IPS DF 4.7 (cell line): ENCODE measurements at regions not wholly inside any gene's neighbourhood (a gene's known extent, or its start where the extent isn't known, plus 50 kb on each side); places are given as distances from the start of the nearest gene placed in this dataset.

Experiments
- DNase-seq: peaks from one replicate; pipeline ENCODE4 v3.0.0-alpha.2; 2013; ENCODE audit warnings: low spot score; ENCODE audit errors: extremely low read depth

DNA sequence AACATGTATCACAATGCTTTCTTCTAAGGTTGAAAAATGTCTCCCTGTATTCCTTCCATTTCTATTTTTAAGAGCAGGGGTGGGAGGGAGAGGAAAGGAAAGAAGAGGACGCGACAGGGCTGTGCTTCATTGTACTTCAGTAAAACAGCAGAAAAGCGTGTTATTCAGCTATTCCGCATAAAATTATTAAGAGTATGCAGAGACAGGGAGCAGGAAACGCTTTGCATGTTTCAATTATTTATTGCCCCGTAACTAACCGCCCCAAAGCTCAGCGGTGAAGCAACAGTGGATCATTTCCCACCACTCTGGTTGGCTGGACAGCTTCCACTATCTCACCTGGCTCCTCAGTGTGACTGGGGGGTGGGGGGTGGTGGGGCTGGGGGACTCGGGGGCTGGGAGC lies 188.9 kb downstream of the TTLL2 start:
- no peak for DNase-seq

DNA sequence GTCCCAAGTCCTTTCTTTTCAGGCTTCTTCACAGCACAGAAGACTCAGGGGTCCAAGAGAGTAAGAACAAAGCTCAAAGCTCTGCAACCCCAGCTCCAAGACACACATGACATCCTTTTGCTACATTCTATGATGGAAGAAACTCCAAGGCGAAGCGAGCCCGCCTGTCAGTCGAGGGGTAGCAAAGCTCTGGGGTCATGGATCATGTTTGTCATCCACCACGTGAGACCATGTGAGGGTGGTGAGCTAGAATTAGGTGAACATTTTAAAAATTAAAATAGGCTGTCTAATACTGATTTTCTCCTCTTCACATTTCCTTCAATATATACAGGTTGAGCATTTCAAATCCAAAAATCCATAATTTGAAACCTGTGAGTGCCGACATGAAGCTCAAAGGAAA lies 189.6 kb downstream of the TTLL2 start:
- no peak for DNase-seq

DNA sequence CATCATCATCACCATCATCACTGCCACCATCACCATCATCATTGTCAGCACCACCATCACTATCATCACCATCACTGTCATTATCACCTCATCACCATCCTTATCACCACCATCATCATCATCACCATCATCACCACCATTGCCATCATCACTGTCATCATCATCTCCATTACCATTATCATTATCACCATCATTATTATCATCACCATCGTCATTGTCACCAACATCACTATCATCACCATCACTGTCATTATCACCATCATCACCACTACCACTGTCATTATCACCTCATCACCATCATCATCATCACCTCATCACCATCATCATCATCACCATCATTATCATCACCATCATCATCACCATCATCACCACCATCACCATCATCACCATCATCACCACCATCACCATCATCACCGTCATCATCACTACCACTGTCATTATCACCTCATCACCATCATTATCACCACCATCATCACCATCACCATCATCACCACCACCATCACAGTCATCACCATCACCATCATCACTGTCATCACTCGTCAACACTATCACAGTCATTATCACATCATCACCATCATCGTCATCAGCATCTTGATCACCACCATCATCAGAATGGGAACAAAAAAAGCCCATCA lies 191.1 kb downstream of the TTLL2 start:
- DNase-seq: no peak

DNA sequence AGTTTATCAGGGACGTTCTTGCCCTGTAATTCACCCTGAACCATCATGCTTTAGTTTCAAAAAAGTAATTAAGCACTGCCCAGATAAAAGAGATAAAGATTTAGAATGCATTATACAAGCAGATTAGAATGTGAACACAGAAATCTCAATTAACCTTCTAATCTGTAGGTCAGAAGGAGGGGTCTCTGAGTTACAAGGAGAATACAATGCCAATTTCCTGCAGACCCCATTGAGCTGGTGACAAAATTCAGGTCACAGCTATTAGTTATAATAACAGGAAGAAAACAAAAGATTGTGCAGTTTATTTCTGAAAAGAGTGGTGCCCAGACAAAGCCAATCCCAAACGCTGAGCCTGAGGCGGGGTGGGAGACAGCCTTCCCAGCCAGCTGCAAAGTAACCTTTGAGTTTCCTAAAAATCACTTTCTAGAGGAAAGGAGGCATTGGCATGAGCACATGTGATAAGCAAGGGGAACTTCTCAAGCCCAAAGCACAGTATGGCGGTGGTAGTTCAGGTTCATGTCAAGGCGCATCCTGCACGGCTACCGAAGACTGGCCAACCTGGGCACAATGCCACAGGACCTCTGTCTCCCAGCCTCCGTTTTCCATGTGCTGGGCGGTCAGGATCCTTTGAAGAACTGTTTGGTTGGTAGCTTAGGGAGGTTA lies 192.5 kb downstream of the TTLL2 start:
- no peak for DNase-seq

DNA sequence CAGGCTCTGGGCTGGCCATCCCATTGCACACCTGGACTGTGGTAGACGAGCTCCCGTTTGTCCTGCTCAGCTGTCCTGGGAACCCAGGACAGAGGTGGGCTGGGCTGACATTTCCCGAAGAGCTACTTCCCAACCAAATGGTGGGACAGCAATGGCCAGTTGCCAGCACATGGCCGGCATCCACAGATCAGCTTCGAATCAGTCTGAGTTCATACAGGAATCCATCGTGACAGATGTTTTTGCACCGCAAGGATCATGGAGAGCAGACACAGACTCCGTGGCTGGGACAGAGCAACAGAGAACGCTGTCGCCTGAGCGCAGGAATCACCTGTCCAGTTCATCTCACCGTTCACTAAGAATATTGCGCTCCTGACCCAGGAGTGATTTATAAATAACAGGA lies 198.5 kb downstream of the TTLL2 start:
- DNase-seq: no peak

DNA sequence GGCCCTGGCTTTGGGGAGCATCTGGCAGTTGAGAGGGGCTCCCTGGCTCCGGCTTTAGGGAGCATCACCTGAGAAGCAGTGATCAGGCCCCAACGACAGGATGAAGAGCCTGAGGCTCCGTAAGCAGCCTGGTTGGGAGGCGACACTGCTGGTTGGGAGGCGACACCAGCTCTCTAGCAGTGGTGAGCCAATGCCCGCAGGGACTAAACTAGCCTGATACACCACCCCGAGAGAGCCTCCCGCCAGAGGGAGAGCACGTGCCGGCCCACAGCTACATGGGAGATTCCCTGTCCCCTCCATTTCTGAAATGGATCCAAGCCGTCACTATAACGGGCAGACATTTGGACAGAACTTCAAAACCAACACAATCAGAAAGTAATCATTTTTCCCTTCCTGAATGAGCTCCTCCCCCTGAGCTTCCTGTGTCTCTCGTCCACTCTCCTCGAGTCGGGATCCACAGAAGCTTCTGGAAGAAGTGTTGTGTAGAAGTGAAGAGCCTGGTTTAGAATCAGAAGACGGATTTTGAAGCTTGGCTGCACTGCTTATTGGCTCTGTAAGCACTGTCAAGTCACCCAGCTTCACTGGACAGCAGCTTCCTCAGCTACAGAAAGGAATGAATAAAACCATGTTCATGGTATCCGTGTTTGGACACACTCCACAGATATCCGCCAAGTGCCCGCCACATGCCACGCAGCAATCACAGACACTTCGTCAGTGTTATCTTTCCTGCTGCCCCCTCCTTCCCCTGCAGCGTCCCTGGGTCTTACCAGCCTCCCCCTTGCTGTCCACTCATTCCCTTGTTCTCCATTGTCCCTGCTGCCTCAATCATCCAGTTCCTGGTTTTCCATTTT lies 199.6 kb downstream of the TTLL2 start:
- DNase-seq: no peak

DNA sequence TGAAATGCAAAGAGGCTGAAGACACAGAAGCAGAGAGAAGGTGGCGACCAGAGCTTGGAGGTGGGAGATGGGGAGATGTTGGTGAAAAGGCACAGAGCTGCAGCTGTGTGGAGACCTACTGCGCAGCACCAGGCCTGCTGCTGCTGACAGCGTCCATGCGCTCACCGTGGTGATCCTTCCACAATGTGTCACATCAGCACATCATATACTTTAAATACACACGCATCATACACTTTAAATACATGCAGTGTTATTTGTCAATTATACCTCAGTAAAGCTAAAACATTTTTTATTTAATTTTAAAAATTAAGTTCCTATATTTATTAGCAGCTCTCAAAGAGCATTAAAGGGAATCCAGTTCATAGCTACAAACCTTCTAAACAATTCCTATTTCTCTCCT lies 200.9 kb downstream of the TTLL2 start:
- no peak for DNase-seq

DNA sequence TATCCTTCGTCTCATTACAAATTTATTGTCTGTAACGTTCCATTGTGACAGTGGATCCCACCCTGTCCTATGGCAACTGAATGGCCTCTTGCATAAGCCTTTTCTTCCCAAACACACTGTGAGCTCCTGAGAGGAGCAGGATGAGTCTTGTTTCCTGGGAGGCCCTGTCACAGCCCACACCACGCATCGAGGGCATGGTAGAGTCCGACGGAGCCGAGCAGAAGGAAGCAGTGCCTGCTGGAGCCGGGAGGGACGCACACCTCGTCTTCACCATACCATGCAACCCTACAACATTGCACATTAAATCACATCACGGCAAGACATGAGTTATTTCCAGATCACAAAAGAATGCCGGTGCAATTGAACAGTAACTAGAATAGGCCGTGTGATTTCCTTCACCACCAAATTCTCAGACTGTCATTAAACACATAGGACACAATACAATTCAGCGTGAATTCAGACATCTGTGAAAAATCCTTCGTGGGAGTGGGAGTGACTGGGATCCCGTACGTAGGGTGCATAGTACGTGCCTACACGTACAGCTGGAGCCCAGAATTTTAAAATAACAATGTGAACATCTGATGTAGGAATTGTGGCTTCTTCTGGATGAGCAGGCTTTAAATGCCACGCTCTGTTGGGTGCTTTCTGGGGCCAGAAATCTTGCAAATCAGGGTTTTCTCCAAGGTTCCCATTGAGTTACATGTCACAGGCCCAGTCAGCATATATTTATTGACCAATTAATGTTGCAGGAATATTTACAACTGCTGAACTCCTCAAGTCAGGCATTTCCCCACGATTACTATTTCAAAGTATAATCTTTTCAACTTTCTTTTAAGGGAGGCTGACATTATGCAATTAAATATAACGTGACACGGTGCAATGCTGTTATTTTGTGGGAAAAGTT lies 201.8 kb downstream of the TTLL2 start:
- no peak for DNase-seq

DNA sequence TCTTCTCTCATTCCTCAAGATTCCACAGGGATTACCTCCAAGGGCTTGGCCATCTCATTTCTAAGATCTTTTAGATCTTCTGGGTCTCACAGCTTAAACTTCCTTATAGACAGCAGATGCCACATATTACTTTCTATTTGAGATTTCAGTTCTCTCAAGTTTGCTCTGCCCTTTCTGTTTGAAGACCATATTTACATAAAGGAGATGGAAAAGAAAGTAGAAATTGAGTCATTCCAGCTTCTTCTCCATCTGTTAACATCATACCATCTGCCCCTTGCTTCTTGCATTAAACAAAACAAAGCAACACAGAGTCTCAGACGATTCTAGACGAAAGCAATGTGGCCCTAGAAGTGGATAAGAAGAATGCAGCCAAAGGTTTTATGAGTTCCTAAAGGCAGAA lies 203.4 kb downstream of the TTLL2 start:
- DNase-seq: no peak

DNA sequence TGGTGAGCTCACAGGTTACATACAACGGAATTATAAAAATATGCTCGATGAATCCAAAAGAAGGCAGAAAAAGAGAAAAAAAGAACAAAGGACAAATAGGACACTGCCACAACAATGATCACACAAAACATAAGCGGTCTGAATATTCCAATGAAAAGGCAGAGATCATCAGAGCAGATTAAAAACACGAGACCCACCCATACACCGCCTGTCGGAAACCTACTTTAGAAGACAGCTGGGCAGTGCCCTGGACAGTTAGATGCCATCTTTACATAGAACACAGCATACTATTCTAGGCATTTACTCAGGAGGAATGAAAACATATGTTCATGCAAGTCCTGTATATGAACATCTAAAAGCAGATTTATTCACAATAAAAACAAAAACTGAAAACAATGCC lies 204.1 kb downstream of the TTLL2 start:
- DNase-seq: no peak

DNA sequence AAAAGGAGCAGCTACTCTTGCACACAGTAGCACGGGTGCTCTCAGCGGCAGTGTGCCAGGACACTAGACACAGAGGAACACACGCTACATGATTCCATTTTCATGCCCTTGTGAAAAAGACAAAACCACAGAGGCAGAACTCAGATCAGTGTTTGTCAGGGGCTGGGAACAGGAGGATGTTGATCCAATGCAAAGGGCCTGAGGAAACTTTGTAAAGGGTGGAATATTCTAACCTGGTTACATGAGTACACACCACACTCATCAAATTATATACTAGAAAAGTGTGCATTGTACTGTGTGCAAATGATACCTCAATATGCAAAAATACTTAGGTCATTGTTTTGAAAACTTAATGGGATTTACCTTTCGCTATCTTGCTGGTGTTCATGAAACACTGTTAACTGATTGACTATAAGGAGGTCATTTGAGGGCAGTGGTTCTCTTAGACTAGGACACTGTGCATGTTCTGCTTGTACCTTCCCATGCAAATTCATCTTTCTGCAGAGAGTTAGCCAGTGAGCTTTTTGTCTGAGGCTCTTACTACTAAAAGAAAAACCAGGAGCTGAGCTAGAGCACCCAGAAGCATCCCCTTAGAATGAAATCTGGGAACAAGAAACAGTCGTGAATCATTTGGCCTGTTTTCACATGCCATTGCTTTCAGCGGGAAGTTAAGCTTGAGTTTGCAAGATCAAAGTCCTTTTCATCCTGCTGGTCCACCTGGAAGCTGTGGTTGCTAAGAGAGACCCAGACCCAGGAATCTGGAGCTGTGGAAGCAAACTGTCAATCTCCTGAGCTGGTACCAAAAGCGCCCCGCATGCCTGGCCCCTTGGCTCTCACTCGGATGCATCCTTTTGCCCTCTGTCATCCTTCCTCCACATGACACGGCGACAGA lies 204.8 kb downstream of the TTLL2 start:
- DNase-seq: no peak

DNA sequence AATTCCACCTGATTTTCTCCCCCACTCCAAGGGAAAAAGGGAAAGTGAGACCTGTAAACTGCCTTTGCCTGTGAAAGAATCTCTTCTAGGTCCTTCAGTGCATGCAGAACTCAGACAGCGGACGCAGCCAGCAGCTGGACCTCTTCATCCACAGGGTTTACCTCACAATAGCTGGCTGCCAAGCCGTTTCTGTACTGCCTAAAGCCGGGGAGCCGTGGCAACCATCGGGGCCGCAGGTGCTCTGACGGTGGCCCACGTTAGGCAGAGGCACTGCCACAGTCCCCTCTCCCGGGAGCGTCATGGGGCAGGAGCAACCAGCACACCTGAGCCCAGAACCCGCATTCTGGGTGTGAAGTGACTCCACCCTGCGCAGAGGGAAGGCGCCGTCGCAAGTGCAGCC lies 206.1 kb downstream of the TTLL2 start:
- DNase-seq: no peak

DNA sequence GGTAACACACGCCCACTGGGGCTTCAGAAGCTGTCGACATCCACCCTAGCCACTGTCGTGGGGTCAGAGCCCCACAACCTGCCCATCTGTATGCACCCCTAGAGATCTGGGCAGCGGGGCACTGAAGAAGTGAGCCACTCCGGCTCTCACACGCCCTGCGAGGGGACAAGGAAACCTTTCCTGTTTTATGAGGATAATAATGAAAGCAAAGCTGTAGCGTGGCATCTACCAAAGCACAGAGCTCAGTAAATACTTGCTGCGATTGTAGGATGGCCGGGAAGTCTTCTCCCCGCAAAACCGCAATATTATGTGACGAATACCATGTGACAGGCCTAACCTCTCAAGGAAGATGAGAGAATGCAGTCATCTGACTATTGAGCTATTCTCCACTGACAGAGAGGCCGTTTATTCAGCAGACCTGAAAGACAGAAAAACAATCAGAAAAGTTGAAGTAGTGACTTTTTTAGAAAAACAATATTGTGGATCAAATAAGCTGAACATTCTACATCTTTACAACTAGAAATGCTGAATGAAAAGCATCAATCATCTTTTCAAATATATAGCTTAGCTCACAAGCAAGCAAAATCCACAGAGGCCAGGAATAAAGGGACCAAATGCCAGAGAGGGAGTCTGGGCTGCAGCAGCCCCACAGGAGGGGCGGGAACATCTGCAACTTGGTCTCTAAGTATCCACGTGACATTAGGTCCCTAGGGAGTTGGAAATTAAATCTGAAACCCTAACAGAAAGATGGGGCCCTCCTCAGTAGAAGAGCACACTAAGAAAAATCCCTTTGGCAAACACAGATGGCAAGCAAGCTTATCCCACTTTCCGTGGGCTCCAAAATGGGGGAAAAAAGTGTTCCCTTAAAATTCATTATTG lies 207.8 kb downstream of the TTLL2 start:
- DNase-seq: no peak

DNA sequence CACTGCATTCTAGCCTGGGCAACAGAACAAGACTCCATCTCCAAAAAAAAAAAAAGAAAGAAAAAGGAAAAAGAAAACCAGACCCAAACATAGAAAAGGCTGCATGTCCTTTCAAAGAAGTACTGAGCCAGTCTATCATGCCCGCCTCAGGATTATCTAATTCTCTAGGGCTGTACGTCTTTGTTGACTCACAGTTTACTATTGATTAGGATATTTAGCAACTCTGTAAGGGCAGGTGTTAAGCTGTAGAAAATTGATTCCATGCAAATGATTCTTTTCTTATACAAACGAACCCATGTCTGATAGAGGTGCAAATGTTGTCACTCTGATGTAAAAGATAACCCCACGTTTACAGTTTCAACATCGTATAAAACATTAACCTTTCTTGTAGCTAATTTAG lies 209.0 kb downstream of the TTLL2 start:
- no peak for DNase-seq

DNA sequence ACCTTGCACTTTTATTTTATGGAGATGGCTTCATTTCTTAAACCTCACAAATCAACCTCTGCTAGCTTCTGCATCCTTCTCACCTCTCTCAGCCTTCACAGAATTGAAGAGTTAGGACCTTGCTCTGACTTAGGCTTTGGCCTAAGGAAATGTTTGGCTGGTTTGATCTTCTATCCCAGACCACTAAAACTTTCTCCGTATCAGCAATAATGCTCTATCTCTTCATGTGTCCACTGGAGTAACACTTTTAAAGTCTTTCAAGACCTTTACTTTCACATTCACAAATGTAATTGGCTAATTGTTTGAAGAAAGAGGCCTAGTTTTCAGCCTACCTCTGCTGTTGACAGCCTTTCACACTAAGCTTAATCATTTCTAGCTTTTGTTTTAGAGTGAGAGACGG lies 212.9 kb downstream of the TTLL2 start:
- no peak for DNase-seq

DNA sequence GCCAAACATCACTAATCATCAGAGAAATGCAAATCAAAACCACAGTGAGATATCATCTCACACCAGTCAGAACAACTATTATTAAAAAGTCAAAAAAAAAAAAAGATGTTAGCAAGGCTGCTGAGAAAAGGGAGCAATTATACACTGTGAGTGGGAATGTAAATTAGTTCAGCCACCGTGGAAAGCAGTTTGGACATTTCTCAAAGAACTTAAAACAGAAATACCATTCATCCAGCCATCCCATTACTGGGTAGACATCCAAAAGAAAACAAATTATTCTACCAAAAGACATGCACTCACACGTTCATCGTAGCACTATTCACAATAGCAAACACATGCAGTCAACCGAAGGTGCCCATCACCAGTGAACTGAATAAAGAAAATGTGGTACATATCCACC lies 213.9 kb downstream of the TTLL2 start:
- DNase-seq: no peak

DNA sequence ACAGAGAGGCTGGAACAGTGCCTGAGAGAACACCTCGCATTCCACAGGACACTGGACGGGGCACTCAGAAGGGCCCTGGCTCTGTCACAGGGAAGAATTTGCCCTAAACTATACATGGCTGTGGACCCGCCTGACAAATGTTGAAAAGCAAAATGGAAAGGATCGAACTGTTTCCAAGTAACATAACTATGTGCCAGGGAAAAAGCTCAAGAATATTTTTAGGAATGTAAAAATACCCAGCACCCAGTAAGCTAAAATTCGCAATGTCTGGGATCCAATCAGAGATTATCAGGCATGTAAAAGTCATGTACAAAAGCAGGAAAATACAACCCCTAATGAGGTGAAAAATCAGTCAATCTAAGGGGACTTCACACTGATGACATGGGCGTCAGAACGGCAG lies 215.9 kb downstream of the TTLL2 start:
- no peak for DNase-seq

DNA sequence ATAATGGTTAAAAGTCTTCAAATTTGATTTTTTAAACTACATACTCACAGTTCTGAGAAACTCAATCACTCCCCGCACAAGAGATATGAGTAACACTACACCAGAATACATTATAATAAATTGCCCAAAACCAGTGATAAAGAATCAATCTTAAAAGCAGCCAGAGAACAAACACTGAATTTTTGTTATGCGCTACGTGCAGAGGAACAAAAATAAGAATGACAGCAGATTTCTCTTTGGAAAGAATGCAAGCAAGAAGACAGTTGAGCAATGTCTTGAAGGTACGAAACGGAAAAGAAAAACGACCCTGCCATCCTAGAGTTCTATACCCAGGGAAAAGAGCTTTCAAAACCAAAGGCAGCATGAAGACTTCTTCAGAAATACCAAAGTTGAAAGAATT lies 216.7 kb downstream of the TTLL2 start:
- DNase-seq: no peak

DNA sequence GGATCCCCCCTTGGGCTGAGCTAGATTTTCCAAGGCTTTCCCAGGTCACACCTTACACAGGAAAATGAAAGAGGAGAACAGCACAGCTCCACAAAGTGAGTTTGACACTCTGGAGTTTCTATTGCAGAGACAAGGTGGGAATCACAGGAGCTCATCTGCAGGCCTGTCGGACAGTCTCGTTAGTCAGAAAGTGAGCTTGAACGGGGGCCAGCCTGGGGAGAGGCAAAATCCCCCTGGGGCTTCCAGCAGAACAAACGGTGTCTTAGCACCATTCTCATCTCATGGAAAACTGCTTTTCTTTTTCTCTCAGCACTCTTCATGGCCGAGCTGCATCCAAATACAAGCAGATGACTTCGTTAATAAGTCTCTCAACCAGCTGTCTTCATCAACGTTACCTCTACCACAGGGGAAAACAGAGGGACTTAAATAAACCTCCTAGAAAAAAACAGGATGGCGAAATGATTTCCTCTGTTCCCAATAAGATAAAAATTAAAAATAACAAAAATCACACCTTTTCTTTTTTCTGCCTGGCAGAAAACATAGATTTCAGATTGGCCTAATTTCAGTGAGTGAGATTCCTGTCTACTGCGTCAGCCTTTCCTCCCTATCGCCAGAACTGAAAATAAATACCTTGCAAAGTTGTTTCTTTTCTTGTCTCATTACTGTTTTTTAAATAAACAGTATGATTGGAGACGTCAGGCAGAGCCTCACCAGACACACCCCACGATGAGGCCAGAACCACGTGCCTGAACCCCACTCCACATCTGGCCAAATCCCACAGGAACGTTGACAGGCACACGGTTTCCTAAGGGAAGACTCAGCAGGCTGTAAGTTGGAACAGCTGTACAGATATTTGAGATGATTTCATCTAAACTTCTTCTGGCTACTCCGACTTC lies 219.0 kb downstream of the TTLL2 start:
- no peak for DNase-seq
